T47D (cell line): ENCODE measurements at regions not wholly inside any gene's neighbourhood (a gene's known extent, or its start where the extent isn't known, plus 50 kb on each side); places are given as distances from the start of the nearest gene placed in this dataset.
A peak's percentile ranks its signal among the peaks of the same experiment; 100 is the strongest.
"Not testable (repeated sequence)": the region's sequence is repeated elsewhere in the genome, so short reads cannot be mapped to it uniquely, and the experiment has no call there.

ENCODE experiments used
- DNase-seq, 2 experiments: peaks; one replicate each; pipeline versions ENCODE4 v3.0.0 to v3.0.0-alpha.2; 2011 to 2012; ENCODE audit warnings: low read depth in 1 of 2, low spot score in 1 of 2
- JUND ChIP-seq: IDR thresholded peaks from 2 replicates; pipeline ENCODE4 v1.6.1; 2012; ENCODE audit warnings: low read depth
- in situ Hi-C: cut with HindIII; loops from 2 replicates; pipeline ENCODE4 v1.10.0; 2016; ENCODE audit warnings: low sequenced_read_pairs, low pct_unique_long_range_greater_than_20kb

DNA sequence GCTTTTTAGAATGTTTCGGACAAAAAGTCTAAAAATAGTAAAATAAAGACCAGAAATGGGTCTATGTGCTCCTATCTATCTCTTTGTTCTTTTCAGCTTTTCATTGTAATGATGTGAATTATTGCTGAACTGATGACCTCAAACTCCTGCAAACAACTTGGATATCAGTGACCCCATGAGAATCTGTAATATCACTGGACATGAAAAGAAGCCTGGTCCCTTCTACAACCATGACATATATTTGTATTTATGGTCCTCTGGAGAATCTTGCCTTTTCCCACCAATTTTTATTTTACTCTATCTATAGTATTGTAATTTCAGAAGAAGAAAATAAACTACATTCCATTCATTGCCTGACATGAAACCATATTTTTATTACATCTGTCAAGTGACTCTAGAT, 740.7 kb upstream of the CA10 start:
- in situ Hi-C loops: no loop called here
- TF ChIP-seq JUND: no peak
- DNase-seq: no peak

DNA sequence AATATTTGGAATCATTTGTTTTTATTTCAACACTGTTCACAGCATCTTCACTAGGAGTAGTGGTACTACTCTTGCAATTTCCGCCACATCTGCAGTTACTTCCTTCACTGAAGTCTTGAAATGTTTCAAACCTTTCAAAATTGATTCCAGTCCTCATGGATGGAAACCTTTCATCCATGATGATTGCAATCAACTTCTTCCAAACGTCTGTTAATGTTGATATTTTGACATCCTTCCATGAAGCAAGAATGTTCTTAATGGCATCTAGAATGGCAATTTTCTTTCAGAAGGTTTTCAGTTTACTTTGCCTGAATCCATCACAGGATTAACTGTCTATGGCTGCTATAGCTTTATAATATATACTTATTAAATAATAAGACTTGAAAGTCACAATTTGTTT, 736.8 kb upstream of the CA10 start:
- in situ Hi-C loops: no loop called here

DNA sequence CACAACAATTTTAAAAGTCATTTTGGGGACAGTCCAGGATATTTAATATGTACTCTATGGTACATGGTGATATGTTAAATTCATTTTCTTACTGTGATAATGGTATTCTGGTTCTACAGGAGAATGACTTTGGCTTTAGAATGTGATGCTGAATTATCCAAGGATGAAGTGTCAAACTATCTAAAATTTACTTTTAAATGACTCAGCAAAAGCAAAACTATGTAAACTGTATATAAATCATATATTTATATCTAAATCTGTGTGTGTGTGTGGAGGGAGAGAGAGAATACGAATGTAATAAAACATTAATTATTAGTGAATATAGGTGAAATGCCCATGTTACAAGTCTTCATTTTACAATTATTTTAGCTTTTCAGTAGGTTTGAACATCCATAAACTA, 733.8 kb upstream of the CA10 start:
- no peak for TF ChIP-seq JUND
- in situ Hi-C loops: no loop called here
- DNase-seq: no peak

More for the DNA sequence above, 736.8 kb upstream of the CA10 start:
- TF ChIP-seq JUND: no peak
- no peak for DNase-seq

DNA sequence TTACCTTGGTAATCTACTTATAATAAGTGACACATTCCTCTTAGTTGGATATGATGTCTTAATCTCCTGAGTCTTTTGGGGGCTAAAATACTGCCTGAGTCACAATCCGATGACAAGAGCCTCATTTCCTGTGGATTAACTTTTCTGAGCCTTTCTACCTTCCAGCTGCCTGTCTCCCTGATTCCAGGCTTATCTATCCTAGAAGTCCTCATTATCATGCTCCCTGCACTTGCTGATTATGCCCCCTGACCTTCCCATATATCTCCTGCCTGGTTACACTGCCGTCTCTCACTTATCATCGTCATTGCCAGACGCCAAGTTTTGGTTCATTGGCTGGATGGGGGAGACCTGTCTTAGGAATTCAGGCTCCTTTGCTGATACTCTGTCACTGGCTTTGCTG, 727.4 kb upstream of the CA10 start:
- in situ Hi-C loops: no loop called here
- DNase-seq: no peak

DNA sequence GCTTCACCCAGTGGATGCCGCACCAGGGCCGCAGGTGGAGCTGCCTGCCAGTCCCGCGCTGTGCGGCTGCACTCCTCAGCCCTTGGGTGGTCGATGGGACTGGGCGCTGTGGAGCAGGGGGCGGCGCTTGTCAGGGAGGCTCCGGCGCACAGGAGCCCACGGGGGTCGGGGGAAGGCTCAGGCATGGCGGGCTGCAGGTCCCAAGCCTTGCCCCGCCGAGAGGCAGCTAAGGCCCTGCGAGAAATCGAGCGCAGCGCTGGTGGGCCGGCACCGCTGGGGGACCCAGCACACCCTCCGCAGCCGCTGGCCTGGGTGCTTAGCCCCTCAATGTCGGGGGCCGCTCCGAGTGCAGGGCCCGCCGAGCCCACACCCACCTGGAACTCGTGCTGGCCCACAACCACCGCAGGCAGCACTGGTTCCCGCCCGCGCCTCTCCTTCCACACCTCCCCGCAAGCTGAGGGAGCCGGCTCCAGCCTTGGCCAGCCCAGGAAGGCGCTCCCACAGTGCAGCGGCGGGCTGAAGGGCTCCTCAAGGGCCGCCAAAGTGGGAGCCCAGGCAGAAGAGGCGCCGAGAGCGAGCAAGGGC, 725.5 kb upstream of the CA10 start:
- DNase-seq, in situ Hi-C loops: not testable (repeated sequence)

More for the DNA sequence above, 727.4 kb upstream of the CA10 start:
- TF ChIP-seq JUND: no peak

DNA sequence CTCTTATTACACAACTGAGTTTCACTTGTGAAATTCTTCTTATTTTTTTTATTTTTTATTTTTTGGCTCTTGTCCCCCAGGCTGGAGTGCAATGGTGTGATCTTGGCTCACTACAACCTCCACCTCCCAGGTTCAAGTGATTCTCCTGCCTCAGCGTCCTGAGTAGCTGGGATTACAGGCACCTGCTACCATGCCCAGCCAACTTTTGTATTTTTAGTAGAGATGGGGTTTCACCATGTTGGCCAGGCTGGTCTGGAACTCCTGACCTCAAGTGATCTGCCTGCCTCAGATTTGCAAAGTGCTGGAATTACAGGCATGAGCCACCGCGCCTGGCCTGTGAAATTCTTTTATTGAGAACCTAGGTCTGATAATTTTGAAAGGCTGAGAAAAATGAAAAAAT, 688.3 kb upstream of the CA10 start:
- in situ Hi-C loops, DNase-seq: not testable (repeated sequence)

DNA sequence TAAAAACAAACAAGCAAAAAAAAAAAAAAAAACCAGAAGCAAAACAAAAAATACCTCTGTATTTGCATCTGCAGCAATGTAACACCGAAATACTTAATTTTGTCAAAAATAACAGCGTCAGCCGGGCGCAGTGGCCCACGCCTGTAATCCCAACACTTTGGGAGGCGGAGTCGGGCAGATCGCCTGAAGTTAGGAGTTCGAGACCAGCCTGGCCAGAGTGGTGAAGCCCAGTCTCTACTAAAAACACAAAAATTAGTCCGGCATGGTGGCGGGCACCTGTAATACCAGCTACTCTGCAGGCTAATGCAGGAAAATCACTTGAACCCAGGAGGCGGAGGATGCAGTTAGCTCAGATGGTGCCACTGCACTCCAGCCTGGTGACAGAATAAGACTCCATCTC, 683.5 kb upstream of the CA10 start:
- in situ Hi-C loops: no loop called here
- DNase-seq: no peak
- no peak for TF ChIP-seq JUND

DNA sequence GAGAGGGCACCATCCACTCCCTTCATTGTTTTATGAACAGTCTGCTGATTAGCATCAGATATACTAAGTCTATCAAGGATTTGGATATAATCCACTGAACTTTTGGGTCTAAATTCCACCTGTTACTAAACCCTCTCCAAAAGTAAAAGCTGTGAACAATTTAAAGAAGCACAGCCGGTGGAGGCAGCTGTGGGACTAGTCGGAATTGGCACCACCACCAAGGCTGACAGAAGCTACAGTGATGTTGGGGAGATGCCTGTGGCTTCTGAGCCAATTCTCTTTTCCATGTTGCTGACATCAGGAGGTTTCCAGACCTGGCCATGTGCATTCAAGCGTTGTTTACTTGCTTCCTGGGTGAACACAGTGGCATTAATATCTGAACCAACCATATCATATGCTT, 679.0 kb upstream of the CA10 start:
- TF ChIP-seq JUND: no peak
- in situ Hi-C loops: no loop called here
- no peak for DNase-seq

DNA sequence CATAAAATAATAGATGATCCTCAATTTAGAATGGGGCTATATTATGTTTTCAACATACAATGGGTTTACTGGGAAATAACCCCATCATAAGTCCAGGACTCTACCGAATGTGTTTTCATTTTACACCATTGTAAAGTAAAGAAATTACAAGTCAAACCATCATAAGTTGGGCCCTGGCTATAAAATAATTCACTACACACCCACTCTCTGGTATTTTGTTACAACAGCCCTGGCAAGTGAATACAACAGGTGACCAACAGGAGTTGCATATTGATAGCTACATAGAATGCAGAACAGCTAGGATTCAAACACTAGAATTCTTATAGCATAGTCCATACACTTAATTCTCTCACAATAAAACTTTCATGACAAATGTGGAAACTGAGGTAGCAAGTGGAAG, 673.0 kb upstream of the CA10 start:
- no peak for TF ChIP-seq JUND
- in situ Hi-C loops: no loop called here
- no peak for DNase-seq

DNA sequence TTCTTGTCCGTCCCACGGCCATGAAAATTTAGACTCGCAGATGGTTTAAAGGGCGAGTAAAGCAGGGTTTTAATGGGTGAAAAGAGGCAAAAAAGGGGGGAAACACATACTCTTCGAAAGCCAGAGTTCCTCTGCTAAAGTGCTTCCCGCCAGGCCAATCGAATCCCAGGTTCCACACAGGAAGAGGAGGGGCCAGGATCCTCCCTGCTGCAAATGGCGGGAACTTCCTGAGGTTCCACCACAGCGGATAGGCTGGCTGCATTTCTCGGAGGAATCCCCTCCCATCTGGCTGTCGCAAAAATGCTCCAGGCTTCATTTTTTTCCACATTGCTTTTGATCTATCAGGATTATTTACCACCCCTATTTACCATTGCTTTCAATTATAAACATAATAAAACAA, 670.1 kb upstream of the CA10 start:
- DNase-seq: peak in 1 of 2 experiments; percentile 40
- TF ChIP-seq JUND: no peak
- in situ Hi-C loops: no loop called here

DNA sequence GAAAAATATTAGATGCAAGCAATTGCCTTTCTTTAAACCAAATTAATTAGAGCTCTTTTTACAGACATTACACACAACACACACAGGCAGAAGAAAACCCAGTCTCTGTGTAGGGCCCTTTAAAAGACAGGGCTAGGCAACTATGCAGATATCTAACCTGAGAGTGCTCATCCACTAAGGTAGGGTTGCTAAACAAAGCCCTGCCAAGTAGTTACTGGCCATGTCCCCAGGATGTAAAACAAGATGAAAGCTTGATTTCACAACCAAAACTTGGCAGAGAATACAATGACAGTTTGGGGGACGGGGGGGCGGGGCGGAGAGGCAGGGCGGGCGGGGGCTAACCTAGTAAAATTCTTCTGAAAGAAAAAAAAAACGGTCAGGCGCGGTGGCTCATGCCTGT, 669.0 kb upstream of the CA10 start:
- DNase-seq: no peak
- in situ Hi-C loops: no loop called here
- TF ChIP-seq JUND: no peak

DNA sequence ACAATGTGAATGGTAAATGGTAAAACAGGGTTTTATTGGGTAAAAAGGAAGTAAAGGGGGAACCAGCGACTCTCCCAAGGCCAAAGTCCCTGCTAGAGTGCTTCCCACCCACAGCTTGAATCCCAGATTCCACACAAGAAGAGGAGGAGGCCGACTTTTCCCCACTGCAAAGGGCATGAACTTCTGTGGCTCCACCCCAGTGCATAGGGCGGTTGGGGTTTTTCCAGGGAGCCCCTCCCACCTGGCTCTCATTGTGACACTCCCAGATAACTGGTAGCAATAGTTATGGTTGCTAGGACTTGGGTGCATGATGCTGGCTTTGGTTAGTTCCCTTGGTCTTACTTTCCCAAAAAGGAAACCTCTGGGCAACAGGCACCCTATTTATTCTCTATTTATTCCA, 666.0 kb upstream of the CA10 start:
- DNase-seq: no peak
- no peak for TF ChIP-seq JUND
- in situ Hi-C loops: no loop called here

DNA sequence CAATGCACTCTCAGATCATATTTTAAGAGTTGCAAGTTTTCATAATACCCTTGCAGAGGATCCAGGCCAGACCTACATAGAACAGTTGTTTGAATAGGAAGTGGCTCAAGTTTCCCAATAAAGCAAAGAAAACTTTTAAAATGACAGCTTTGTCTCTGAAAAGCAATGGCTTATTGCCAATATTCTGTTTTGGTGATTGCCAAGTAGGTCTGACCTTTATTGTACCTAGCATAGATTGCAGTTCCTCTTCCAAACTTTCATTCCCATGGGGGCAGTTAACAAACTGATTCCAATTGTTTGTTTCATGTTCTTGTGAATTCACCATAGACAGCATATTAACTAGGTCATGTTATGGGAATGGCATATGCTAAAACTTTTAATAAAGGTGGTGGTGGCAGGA, 664.6 kb upstream of the CA10 start:
- TF ChIP-seq JUND: no peak
- DNase-seq: no peak
- in situ Hi-C loops: no loop called here

DNA sequence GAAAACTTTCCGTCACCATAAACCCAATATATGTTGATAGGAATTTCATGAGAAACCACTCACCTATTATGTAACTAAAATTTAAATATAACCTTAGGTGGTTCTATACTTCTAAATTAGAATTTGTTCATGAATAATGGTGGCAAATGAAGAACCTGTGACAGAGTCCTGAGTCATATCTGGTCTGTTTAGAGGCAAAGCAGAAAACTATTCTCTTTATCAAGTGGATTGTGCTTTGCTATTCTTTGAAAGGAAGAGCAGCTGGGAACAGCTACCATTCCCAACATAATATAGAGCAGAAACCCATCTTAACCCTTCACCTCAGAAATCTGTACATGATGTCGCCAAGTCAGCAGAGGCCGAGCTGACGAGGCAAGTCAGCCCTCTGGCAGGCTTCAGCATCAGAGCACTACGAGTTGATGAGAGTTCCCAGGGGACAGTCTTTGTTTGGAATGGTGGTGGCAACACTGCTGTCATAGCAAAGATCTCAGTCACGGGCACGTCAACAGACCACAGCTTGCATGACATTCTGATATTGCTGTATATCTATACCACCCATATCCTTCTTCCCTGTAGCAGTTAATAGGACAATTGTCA, 631.9 kb upstream of the CA10 start:
- in situ Hi-C loops: no loop called here
- DNase-seq: no peak
- no peak for TF ChIP-seq JUND
